ENCODE measurements at regions not wholly inside any gene's neighbourhood (a gene's known extent, or its start where the extent isn't known, plus 50 kb on each side); places are given as distances from the start of the nearest gene placed in this dataset.

- no peak for TF ChIP-seq CTCF (IDR thresholded peaks at IDR 0.05)
- no peak for TF ChIP-seq ZFX (IDR thresholded peaks at IDR 0.05; ENCODE audit: borderline replicate concordance)
Measured at GRCh38 chr5:28296254-28297013, 1258.0 kb upstream of the CDH9 start.
